Kidney capillary endothelial cell (primary cell): ENCODE measurements at regions not wholly inside any gene's neighbourhood (a gene's known extent, or its start where the extent isn't known, plus 50 kb on each side); places are given as distances from the start of the nearest gene placed in this dataset.
"Not testable (repeated sequence)": the region's sequence is repeated elsewhere in the genome, so short reads cannot be mapped to it uniquely, and the experiment has no call there.

Source experiments
- DNase-seq: peaks from one replicate; pipeline ENCODE4 v3.0.0-alpha.2; 2018; ENCODE audit warnings: low spot score

DNA sequence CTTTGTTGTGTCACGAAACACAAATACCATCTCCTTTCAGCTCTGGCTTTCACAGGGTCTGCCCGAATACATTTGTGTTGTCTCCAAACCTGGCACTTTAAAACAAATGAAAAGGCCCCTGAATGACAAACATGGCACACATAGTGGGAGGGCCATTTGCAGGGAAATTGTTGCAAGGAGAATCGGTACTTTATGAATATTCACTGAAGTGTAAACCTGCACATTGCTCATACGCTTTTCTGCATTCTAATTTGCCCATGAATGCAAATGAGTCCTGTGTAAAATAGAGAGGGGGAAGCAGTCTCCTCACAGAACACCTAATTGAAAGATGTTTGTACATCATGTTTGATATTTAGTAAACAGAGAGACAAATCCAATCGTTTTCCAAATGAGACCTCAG lies 82.7 kb upstream of the PCDH8 start:
- DNase-seq: no peak

DNA sequence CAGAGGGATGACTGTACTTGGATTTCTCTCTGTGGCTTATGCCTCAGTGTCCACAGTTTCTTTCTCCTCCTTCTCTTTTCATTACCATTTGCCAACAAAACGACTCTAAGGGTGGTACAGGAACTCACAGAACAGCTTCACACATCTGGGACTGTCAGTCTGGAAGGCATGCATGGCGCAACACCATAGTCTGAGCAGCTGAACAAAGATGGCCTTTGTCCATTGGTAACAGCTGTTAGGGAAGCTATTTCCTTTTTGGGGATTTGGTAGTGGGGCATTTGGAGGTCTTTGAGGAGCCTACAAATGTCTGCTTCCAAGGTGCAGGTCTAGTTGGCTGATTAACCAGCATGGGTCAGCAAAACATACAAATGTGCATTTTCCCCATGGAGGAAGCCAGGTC lies 81.4 kb upstream of the PCDH8 start:
- DNase-seq: no peak

GRCh38 chr13:52926971-52927370 lies 78.5 kb upstream of the PCDH8 start:
- DNase-seq: no peak

- DNase-seq: no peak
These were observed 77.4 kb upstream of the PCDH8 start for GRCh38 chr13:52925775-52926285.

DNA sequence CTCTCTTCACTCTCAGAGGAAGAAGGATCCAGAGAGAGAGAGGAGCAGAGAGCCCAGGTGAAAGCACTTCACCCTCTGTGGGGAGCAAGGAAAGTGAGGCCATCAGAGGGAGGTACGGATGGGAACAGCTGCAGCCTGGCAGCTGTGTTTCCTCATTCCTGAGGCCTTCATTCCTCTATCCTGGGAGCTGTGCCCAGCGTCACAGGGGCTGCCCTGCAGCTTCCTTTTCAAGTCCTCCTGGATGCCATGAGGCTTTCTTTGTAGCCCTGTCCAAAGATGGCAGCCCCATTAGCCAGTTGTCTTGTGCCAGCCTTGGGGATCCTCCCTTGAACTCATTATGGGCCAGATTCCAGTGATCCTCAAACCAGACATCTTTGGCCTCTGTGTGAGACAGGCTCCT lies 76.8 kb upstream of the PCDH8 start:
- no peak for DNase-seq

DNA sequence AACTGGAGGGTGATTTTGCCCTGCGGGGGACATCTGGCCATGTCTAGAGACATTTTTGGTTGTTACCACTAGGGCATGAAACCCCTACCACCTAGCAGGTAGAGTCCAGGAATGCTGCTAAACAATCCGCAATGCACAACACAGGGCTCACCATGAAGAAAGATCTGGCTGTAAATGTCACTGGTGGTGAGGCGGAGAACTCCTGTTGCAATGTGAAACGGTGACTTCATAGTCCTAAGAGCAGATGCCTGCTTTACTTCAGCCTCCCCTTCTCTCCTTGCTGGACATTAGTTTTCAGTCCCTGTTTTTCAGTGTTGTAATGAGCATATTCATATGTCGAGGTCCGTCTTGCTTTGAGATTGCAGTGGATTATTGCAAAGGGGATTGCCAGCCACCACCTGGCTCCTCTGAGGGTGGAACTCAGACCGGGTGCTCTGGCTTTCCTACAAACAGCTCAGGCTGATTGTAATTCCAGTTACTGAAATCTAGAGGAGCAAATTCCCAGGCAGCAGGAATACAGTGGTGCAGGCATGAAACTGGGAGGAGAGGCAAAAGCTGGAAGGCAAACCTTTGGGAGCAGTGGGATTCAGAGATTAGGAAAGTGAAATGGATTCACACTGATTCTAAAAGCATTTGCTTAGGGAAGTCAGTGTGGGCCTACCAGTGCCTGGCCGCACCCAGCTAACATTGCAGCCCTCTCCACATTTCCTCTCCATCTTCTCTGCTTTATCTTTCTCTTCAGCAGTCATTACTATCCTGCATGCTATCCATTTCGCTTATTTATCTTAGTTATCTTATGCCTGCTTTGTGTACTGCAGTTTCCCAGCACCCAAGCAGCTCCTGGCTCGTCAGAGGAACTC lies 76.1 kb upstream of the PCDH8 start:
- DNase-seq: no peak

- DNase-seq: no peak
These were observed 74.5 kb upstream of the PCDH8 start for GRCh38 chr13:52922961-52923360.

- DNase-seq: no peak
These were observed 72.8 kb upstream of the PCDH8 start for GRCh38 chr13:52921194-52921593.

DNA sequence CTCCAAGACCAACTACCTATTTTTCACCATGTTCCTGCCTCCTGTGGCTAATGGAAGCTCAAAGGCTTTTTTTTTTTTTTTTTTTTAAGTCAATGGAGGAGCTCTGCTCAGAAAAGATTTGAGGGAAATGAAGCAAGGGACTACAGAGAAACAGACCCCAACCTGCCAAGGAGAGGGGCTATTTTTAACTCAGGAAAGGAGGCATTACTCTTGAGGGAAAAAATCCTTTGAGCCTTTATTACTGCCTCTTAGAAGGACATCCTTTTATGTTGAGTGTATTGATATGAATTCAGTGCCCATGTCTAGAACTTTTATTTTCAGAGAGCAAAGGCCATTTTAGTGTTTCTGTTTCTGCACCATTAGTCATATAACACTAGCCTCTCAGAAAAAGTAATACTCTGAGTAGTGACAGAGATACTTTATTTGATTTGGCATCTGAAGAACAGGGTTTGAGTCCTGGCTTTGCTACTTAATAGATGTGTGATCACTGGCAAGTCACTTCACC lies 68.1 kb upstream of the PCDH8 start:
- DNase-seq: no peak

- no peak for DNase-seq
These were observed 62.9 kb upstream of the PCDH8 start for GRCh38 chr13:52911340-52911739.

DNA sequence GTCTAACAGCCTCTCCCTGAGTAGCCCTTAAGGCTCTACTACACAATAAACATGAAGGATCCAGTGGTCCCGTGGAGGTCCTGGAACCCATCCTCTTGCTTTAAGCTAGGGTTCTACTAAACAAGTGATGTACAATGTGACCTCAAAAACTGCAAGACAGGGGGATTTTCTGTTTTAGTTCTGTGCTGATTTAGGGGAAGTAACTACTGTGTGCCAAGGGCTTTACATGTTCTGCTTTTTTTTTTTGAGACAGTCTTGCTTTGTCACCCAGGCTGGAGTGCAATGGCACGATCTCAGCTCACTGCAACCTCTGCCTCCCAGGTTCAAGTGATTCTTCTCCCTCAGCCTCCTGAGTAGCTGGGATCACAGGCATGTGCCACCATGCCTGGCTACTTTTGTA lies 61.9 kb upstream of the PCDH8 start:
- not testable (repeated sequence) for DNase-seq

- DNase-seq: no peak
These were observed 57.9 kb upstream of the PCDH8 start for GRCh38 chr13:52906122-52906903.

DNA sequence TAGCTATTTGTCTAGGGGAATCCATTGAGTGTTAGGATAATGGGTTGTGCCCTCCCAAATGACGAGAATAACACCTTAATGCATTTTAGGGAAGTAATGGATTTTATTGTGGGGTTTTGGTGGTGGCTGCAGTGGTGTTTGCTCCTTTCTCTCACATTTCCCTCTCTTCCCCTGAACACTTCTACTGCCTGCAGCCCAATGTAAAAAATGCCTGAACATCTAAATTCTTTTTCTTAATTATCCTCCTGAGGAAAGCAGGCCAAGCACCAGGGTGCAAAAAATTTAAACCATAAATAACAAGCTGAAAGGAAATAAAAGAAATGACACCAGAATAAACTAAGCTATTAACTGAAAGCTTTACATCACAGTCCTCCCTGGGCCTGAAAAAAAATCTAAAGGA lies 57.3 kb upstream of the PCDH8 start:
- no peak for DNase-seq

GRCh38 chr13:52903320-52903719 lies 54.9 kb upstream of the PCDH8 start:
- DNase-seq: no peak

- DNase-seq: no peak
These were observed 50.8 kb upstream of the PCDH8 start for GRCh38 chr13:52899206-52899605.
